ENCODE measurements at regions not wholly inside any gene's neighbourhood (a gene's known extent, or its start where the extent isn't known, plus 50 kb on each side); places are given as distances from the start of the nearest gene placed in this dataset.

GRCh38 chr9:3677541-3677940 is 151.7 kb upstream of the RFX3 start:
- Histone ChIP-seq H2AFZ (ENCODE audit: low read length) (no peak overlapping the region), H3T11ph (ENCODE audit: low read length) (no peak overlapping the region), H3K14ac (ENCODE audit: insufficient read depth, low read length) (no peak overlapping the region), H2BK5ac (ENCODE audit: insufficient read length, low read length) (no peak overlapping the region), H4K91ac (ENCODE audit: insufficient read length, low read depth, low read length) (no peak overlapping the region), H3K4me1 (ENCODE audit: insufficient read depth, low read length) (no peaks in the 10 kb centered on the region), H3K27me3 (ENCODE audit: insufficient read depth, low read length) (no peaks in the 10 kb centered on the region; the same call in 1 of the 2 replicates), H3K4ac (ENCODE audit: low read depth, low read length) (no peak overlapping the region), H4K8ac (replicated peaks; ENCODE audit: insufficient read length, low read depth, low read length) (no peak overlapping the region), H3K23me2 (ENCODE audit: insufficient read length, low read depth, low read length, poor library complexity, severe bottlenecking) (no peaks in the 10 kb centered on the region), H2AK5ac (ENCODE audit: insufficient read length, low read length) (no peak overlapping the region), H3K56ac (ENCODE audit: insufficient read length, low read depth, low read length) (no peak overlapping the region), H3K9ac (ENCODE audit: extremely low read depth, insufficient read length, low read length) (no peak overlapping the region), H3K9me3 (ENCODE audit: control insufficient read depth, low read depth, low read length) (no peaks in the 10 kb centered on the region), H2BK12ac (ENCODE audit: insufficient read length, low read depth, low read length) (no peak overlapping the region), H4K20me1 (ENCODE audit: control insufficient read depth, insufficient read depth, insufficient read length) (no peaks in the 10 kb centered on the region), H2BK120ac (ENCODE audit: low read depth, low read length, poor library complexity, severe bottlenecking) (no peak overlapping the region), H3K4me2 (ENCODE audit: insufficient read depth, insufficient read length, low read length) (no peak overlapping the region), H3K79me1 (ENCODE audit: insufficient read depth, low read depth, low read length, poor library complexity, severe bottlenecking) (no peaks in the 10 kb centered on the region), H3K23ac (ENCODE audit: insufficient read length, low read depth, low read length) (no peak overlapping the region), H3K79me2 (ENCODE audit: insufficient read depth, low read length) (no peaks in the 10 kb centered on the region), H3K18ac (ENCODE audit: insufficient read length, low read depth, low read length) (no peak overlapping the region), H3K27ac (ENCODE audit: insufficient read length, low read depth, low read length) (no peak overlapping the region), H2BK15ac (ENCODE audit: low read depth, low read length) (no peak overlapping the region), H4K5ac (ENCODE audit: insufficient read length, low read depth, low read length) (no peak overlapping the region), H2BK20ac (ENCODE audit: low read depth, low read length, poor library complexity, severe bottlenecking) (no peak overlapping the region)
- no peaks in the 10 kb centered on the region for H3K4me1 Mint-ChIP-seq
- no peaks in the 10 kb centered on the region for H3K36me3 Mint-ChIP-seq (ENCODE audit: insufficient read depth in 1 of 3, low read depth in 3 of 3)
- H3K4me3 Mint-ChIP-seq = no peak overlapping the region
- no peaks in the 10 kb centered on the region for H3K9me3 Mint-ChIP-seq
- no peak overlapping the region for H3K27ac Mint-ChIP-seq
- H3K27me3 Mint-ChIP-seq (ENCODE audit: low read depth) = no peaks in the 10 kb centered on the region
- TF ChIP-seq CTCF (conservative IDR thresholded peaks at IDR 0.05) = no peak
- no CpG with 5 or more reads among the region's 4 CpGs for WGBS (ENCODE audit: extremely low coverage, insufficient read length, low lambda C conversion rate)
- no peak for DNase-seq

All from H9 (cell line).